Uterus (tissue), 3 donors: ENCODE measurements at regions not wholly inside any gene's neighbourhood (a gene's known extent, or its start where the extent isn't known, plus 50 kb on each side); places are given as distances from the start of the nearest gene placed in this dataset.

ENCODE experiments used
- DNase-seq, 2 donors: peaks; one replicate each; pipeline ENCODE4 v3.0.0-alpha.2; 2019 to 2020
- H3K27ac ChIP-seq, 2 donors: fragments of 200-600 bp; sonication (generic); 1 replicate in 1 of 2; 2 replicates in 1 of 2; pipeline ENCODE4 v1.5.1; 2016 to 2018
- H3K27me3 ChIP-seq, 2 donors: fragments of 200-600 bp; sonication (generic); one replicate each; pipeline ENCODE4 v1.5.1; 2018 to 2019; ENCODE audit warnings: control low read depth in 1 of 2
- H3K36me3 ChIP-seq, 2 donors: fragments of 200-600 bp; sonication (generic); one replicate each; pipeline ENCODE4 v1.5.1; 2019; ENCODE audit warnings: control low read depth in 1 of 2
- H3K4me1 ChIP-seq, 2 donors: fragments of 200-600 bp; sonication (generic); one replicate each; pipeline ENCODE4 v1.5.1; 2018 to 2019; ENCODE audit warnings: control low read depth in 1 of 2
- H3K4me3 ChIP-seq, 2 donors: fragments of 200-600 bp; sonication (generic); 1 replicate in 1 of 2; 2 replicates in 1 of 2; pipeline ENCODE4 v1.5.1; 2018 to 2019; ENCODE audit warnings: mild to moderate bottlenecking in 1 of 2
- H3K9me3 ChIP-seq, 2 donors: fragments of 200-600 bp; sonication (generic); one replicate each; pipeline ENCODE4 v1.5.1; 2019; ENCODE audit warnings: control low read depth in 1 of 2
- POLR2A ChIP-seq, 2 donors: fragments of 450-650 bp; IDR thresholded peaks; one replicate each; pipeline ENCODE4 v1.6.1; 2016; ENCODE audit warnings: antibody characterized with exemption in 2 of 2, mild to moderate bottlenecking in 1 of 2, moderate library complexity in 1 of 2
- intact Hi-C: fragments of 100-400 bp; cut with DNase I; formaldehyde crosslinking; loops from one replicate; pipeline ENCODE4 v1.15.1; 2023; ENCODE audit warnings: low total_unique reads
- TF ChIP-seq, protein P1 (sequence below), 4 experiments: fragments of 200-600 bp in 2 of 4; fragments of 450-650 bp in 2 of 4; sonication (generic) in 2 of 4; IDR thresholded peaks; one replicate each; pipeline ENCODE4 v1.5.1; 2016 to 2019; ENCODE audit warnings: antibody characterized with exemption in 4 of 4, mild to moderate bottlenecking in 2 of 4, moderate library complexity in 1 of 4
- donor health status: DM: yes; HTN: yes; CAD: no.

DNA sequence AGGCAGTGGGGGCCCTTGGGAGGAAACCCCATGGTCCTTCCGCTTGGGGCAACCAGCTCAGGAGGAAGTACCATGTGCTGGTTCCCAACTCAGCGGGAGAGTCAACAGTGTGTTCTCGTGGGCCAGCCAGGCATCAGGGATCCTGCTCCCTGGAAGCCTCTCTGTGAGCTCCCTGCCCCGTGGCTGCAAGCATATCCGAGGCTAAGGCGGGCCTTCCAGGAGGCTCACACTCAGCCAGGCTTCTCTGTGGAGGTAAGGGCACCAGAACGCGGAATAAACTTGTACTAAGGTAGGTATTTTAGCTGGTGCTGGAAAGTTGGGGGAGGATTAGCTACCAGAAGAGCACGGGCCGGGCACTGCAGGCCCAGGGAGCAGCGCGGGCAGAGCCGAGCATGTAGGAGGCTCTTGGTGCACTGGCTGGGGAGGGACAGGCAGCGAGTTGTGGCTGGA lies 74.7 kb upstream of the POU3F1 start:
- Histone ChIP-seq H3K9me3 (no peaks in the 10 kb centered on the region), H3K36me3 (no peaks in the 10 kb centered on the region), H3K4me3 (no peak overlapping the region), H3K27ac (no peak overlapping the region), H3K27me3 (no peaks in the 10 kb centered on the region), H3K4me1 (no peaks in the 10 kb centered on the region)
- intact Hi-C loops = no loop called here
- TF ChIP-seq, protein P1, sequence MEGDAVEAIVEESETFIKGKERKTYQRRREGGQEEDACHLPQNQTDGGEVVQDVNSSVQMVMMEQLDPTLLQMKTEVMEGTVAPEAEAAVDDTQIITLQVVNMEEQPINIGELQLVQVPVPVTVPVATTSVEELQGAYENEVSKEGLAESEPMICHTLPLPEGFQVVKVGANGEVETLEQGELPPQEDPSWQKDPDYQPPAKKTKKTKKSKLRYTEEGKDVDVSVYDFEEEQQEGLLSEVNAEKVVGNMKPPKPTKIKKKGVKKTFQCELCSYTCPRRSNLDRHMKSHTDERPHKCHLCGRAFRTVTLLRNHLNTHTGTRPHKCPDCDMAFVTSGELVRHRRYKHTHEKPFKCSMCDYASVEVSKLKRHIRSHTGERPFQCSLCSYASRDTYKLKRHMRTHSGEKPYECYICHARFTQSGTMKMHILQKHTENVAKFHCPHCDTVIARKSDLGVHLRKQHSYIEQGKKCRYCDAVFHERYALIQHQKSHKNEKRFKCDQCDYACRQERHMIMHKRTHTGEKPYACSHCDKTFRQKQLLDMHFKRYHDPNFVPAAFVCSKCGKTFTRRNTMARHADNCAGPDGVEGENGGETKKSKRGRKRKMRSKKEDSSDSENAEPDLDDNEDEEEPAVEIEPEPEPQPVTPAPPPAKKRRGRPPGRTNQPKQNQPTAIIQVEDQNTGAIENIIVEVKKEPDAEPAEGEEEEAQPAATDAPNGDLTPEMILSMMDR (IDR thresholded peaks at IDR 0.05) = no peak
- TF ChIP-seq POLR2A (IDR thresholded peaks at IDR 0.05) = no peak
- DNase-seq = no peak

DNA sequence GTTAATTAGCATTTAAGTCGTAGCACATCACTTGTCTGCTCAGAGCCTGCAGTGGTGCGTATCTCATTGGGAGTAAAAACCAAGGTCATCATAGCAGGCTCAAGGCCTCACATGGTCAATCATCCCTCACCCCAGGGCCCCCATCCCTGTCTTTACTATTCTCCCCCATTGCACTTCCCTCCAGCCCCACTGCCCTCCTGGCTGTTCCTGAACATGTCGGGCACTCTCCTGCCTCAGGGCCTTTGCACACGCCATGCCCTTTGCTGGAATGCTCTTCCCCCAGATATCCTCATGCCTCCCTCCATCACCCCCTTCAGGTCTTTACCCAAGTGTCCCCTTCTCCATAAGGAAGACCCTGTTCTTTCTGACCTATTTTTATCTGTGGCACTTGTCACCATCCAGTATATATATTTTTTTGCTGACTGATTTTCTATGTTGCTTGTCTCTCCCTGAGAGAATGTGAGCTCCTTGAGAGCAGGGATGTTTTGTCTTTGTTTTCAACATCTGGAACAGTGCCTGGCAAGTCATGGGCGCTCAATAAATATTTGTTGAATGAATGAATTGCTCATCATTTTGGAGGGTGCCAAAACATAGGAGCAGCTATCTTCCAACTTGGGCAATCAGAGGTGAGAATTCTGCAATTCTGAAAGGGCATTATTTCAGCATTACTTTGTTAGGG lies 74.1 kb upstream of the POU3F1 start:
- no peaks in the 10 kb centered on the region for H3K36me3 ChIP-seq
- DNase-seq = no peak
- no peak overlapping the region for H3K27ac ChIP-seq
- no peak overlapping the region for H3K4me3 ChIP-seq
- H3K9me3 ChIP-seq = no peaks in the 10 kb centered on the region
- H3K27me3 ChIP-seq = no peaks in the 10 kb centered on the region
- TF ChIP-seq POLR2A (IDR thresholded peaks at IDR 0.05) = no peak
- TF ChIP-seq, protein P1 (IDR thresholded peaks at IDR 0.05) = no peak
- intact Hi-C loops = no loop called here
- no peaks in the 10 kb centered on the region for H3K4me1 ChIP-seq

DNA sequence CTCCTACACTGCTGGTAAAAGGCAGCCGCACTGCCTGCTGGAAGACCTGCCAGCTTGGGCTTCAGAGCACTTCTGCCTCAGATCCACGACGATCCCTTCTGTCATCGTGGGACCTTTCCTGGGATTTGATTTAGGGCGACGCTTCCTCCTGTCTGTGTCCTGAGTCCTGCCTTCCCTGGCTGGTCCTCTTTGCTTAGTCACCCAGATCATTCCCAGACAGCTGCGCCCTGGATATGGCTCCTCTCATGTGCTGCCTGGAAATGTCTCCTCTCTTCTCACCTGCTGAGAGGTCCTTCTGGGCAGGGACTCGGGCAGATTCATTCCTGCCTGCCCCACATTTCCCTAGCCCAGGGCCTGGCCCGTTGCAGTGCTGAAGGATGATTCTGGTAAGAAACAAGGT lies 72.4 kb upstream of the POU3F1 start:
- intact Hi-C loops = no loop called here
- Histone ChIP-seq H3K27me3 (no peaks in the 10 kb centered on the region), H3K4me3 (no peak overlapping the region), H3K36me3 (no peaks in the 10 kb centered on the region), H3K27ac (no peak overlapping the region), H3K9me3 (no peaks in the 10 kb centered on the region), H3K4me1 (no peaks in the 10 kb centered on the region)
- DNase-seq = no peak
- no peak for TF ChIP-seq POLR2A (IDR thresholded peaks at IDR 0.05)
- TF ChIP-seq, protein P1 (IDR thresholded peaks at IDR 0.05) = no peak

DNA sequence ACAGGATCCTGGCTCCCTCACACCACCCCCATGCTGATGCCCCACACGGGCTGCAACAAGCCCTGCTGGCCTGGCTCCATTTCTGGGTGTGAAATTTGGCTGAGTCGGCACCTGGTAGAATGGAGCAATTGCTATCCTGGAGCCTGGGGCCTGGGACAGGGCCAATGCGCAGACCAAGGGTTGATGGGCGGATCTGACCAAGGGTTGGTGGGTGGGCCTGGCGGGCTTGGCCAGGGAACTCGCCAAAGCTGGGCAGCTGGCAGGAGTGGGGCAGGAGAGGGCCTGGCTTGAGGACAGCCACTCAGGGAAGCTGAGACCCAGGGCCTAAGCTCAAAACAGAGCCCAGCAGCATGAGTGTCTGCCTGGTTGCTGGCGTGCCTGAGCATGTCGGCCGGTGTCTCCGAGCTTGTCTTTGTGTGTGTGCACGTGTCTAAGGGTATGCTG lies 70.9 kb upstream of the POU3F1 start:
- no peak for DNase-seq
- Histone ChIP-seq H3K27ac (no peak overlapping the region), H3K36me3 (no peaks in the 10 kb centered on the region), H3K27me3 (no peaks in the 10 kb centered on the region), H3K9me3 (no peaks in the 10 kb centered on the region), H3K4me3 (no peak overlapping the region), H3K4me1 (no peaks in the 10 kb centered on the region)
- intact Hi-C loops = no loop called here
- TF ChIP-seq, protein P1 (IDR thresholded peaks at IDR 0.05) = no peak
- no peak for TF ChIP-seq POLR2A (IDR thresholded peaks at IDR 0.05)

DNA sequence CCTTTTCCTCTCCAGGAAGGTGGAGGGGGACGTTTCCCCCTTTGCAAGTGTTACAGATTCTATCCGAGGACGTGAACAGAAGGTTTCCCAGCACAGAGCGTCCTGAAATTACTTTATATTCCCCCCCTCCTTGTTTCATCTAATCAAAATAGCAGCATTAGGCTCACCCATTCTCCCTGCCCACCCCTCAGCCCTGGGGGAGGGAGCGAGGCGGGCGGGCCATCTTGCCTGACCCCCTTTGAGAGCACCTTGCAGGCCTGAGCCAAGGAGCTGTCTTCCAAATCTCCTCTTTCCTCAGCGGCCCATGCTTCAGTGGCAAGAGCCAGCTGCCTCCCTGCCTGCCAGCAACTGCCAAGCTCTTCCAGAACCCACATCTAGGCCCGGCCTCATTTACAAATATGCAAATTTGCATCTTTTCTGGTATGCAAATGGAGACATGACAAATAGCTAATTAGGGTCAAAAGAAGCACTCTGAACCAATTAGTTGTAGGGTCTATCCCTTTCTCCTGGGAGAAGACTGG lies 69.1 kb upstream of the POU3F1 start:
- H3K9me3 ChIP-seq = no peaks in the 10 kb centered on the region
- no peak overlapping the region for H3K27ac ChIP-seq
- DNase-seq = no peak
- TF ChIP-seq, protein P1 (IDR thresholded peaks at IDR 0.05) = no peak
- no peak for TF ChIP-seq POLR2A (IDR thresholded peaks at IDR 0.05)
- H3K4me3 ChIP-seq = no peak overlapping the region
- no peaks in the 10 kb centered on the region for H3K4me1 ChIP-seq
- no peaks in the 10 kb centered on the region for H3K36me3 ChIP-seq
- no peaks in the 10 kb centered on the region for H3K27me3 ChIP-seq
- intact Hi-C loops = no loop called here
